Stimulated activated CD8-positive, alpha-beta memory T cell treated with anti-CD3 and anti-CD28 coated beads, Interleukin-4, amount 100 ng/mL, for 24 hours (primary cell): ENCODE measurements at regions not wholly inside any gene's neighbourhood (a gene's known extent, or its start where the extent isn't known, plus 50 kb on each side); places are given as distances from the start of the nearest gene placed in this dataset.

Source experiments
- DNase-seq: peaks from one replicate; pipeline ENCODE4 v3.0.0-alpha.2; 2020; ENCODE audit warnings: low read depth

DNA sequence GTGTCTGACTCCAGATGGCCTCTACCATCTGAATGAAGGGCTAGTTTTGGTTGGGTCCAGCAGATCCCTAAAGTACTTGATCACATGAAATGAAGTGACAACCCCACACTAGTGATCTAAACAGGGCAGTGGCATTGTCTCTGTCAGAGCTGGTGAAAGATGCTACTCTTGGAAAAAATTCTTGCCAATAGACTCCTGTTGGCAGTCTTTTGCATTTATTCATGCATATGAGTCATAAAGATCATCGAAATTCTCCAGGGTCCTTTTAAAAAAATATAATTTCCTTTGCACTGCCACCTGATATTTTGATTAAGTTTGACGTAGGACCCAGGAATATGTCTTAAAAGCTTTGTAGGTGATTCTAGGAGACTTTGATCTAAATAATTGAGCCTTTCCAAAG lies 135.1 kb upstream of the ELL2 start:
- DNase-seq, result no peak

DNA sequence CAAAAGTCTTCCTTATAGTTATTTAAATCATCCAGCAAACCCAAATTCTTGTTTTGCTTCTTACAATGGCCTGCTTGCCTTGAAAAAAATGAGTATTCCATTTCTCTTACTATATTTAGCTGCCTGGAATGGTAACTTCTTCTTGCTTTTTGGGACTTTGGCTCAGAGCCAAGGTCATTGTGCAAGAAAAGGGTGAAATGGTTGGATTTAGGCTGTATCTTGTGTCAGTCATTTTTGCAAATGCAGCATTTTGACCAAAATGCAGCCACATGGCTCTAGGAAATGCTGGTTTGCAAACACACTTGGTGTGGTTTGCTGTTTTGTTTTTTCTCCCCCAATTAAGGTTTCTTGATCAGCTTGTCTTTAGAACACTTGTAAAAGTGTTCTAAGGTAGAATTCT lies 133.3 kb upstream of the ELL2 start:
- DNase-seq, result no peak

DNA sequence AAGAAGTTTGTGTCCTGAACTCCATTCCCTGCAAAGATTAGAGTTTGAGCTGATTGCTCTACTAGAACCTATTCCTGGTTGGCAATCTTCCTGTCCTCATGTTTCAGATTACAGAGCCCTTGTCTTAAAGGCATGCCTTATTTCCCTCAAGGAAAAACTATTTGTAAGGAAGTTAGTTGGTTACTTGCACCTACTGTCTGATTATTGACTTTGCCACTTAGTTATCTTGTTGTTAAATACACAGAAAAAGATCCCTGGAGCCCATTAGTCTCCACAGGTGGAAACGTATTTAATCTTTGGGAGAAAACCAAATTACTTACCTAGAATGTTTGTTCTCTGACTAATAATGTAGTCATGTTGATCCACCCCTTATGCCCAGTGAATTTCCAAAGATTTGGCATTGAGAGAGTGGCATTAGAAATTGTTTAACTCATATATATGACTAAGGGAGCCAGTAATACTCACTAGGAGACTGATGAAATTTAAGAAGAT lies 132.3 kb upstream of the ELL2 start:
- DNase-seq, result no peak

DNA sequence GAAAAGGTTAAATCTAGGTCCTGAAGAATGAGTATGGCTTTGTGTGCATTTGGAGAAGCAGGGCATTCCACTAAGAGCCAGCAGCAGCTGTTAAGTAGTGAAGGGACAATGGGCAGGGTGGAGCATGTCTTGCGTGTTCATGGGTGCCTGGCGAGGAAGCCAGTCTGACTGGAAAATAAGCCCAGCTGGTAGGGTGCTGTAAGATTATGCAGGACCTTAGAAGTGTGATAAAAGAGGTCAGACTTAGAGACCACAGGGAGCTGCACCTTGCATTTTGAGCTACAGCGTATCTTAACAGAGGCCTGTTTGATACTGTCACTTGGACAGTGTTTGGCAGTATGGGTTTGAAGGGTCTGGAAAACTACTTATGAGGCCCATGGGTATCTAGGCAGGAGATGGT lies 131.7 kb upstream of the ELL2 start:
- DNase-seq, result no peak

DNA sequence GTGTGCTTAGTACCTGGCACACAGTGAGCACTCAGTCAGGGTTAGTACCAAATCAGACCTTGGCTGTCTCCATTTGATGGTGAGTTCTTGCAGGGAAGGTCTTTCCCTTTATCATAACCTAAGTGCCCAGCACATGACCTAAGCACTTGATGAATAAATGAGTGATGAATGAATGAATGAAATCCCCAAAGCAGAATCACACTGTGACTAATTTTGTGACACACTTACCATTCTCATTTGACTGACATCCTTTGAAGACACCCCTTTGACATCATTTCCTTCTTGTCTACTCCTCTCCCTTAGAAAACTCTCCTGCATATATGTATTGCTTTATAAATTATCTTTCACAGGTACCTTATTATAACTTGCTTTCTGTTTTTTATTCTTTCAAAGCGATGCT lies 130.2 kb upstream of the ELL2 start:
- no peak for DNase-seq

DNA sequence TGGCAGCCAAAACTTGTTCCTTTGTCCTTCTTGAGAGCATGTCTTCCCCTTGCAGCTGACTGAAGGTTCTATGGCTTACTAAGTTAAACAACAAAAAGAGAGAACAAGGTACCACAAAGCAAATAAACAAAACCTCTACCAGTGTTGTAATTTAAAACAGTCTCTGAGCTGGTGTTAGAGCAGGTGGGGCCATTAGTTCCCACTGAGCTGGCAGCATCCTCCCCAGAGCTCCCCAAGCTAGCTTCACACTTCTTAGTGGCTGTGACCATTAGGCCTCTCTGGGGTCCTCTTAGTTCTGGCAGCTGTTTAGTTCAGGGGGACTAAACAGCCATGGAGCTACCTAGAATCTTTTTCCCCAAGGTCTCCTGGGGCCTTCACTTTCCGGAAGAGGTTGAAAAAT lies 128.6 kb upstream of the ELL2 start:
- DNase-seq, result no peak

DNA sequence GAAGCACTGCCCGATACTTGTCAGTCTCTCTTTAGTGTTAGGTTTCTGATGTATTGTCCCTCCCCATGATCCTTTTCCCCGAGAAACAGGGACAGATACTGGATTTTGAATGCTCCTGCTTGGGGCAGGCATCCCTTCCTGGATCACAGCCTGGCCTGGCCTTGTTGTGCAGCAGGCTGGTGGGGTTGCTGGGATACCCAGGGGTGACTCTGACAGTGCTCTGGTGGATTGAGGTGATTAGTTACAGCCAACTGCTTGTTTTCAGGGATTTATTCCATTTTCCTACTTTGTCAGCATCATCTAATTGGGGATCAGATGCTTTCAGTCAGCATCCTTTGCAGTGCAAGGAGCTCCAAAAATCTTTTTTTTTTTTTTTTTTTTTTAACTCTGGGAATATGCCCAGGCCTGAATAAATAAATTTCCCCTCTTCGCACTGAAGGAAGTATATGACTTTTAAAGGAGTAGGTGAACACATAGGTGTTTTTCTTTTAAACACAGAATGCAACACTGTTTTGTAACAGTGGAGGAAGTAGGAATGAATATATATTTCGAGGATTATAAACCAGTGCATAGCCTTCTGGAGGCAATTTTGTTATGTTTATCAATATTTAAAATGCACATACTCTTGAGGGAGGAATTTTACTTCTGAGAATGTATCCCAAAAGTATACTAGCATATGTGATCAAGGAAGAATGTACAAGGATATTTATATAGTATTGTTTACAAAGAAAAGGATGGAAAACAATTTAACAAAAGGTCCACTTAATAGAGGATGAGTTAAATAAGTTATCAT lies 127.3 kb upstream of the ELL2 start:
- DNase-seq, result no peak

DNA sequence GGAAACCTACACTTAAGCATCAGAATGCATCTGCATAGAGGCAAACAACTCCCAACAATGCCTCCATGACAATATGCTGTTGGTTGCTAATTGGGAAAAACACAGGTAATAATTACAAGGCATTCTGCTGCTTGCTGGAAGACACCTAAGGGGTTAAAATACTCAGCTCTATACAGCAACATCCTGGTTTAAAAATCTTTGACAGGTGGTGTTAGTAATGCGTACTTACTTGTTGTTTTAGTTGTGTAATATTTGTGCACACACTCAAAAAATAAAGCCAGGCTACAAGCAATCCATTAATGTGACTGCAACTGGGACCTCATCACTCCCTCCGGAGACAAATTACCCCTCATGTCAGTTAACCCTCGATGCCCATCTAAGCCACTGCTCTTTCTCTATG lies 126.3 kb upstream of the ELL2 start:
- no peak for DNase-seq

DNA sequence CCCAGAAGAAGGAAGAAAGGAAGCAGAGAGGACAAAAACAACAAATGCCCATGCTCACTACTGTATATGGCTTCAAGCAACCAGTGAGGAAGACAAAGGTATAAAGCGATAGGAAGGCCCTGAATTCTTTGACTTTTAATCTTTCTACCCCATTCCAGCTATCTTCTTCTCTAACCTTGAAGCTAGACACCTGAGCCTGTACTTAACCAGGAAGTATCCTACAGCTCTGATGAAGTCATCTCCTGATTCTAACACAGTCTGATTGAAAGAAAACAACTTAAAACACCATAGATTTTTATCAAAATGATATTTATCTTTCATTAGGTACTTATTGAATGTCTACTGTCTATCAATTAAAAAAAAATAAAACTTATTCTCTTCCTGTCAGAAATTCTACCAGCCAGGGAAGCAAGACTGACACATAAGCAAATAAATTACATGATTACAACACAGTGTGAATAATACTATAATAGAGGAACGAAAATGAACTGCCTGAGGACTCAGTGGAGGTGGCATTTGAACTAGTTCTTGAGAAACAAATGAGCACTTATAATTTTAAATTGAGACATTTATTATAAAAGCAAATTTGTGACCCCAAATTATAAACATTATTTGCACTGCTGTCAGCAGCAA lies 123.3 kb upstream of the ELL2 start:
- DNase-seq, result no peak

DNA sequence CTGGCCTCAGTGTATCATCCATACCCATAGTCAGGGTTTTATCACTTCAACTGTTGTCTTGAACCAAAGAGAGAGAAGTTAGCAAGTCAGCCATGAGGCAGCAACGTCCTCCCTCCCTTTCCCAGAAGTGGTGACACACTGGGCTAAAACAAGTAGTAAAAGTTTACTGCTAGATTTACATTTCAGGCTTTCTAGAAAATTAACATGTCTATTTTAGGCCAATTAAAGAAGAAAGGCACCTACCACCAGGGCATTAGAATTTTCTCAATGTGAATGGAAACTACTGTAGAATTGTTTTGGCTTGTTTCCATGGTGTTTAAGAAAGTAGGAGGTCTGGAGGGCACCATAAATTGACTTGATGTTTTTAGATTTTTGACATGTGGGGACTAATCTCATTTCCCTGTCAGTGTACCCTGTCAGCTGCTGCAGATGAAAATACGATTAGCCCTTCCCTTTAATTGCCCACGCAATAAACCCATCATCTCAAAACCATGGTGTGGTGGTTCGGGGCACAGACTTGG lies 121.8 kb upstream of the ELL2 start:
- no peak for DNase-seq

DNA sequence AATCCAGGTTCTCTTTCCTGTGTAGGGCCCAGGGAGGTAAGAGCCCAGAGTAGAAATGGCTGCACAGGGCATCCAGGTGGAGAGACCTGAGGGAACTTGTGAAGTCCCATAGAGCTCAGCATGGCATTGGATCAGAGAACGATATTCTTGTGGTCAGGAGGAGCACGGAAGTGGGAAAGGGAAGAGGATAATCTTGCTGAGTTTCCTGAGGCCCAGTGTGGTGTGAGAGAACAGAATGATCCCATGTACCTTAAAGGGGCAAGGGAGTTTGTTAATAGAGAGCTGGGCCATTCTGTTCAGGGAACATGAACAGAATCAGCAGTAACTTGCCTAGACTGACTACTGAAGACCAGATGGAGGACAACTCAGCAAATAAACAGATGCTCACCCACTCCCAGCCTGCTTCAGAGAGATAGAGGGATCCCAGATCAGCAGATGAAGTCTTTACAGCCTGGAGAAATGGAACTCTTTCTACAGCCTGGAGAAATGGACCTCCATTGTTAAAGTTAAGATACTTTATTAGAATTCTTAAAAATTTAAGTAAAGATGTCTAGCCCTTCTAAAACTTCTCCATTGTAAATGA lies 119.7 kb upstream of the ELL2 start:
- no peak for DNase-seq

DNA sequence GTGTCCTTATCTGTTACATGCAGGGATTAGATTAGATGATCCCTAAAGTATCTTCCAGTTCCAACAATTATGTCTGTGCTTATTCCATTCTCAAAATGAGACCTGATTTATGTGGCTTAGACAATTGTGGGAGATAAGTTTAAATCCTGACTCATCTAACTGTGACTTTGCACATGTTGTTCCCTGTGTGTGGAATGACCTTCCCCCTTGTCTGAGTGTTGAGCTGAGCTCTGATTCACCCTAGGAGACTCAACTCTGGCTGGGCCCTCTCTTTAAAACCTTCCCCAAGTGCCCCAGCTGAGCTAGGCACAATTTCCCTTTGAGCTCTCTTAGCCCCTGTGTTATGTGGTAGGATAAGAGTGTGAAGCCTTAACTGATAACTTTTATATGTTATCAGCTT lies 118.9 kb upstream of the ELL2 start:
- DNase-seq, result no peak

DNA sequence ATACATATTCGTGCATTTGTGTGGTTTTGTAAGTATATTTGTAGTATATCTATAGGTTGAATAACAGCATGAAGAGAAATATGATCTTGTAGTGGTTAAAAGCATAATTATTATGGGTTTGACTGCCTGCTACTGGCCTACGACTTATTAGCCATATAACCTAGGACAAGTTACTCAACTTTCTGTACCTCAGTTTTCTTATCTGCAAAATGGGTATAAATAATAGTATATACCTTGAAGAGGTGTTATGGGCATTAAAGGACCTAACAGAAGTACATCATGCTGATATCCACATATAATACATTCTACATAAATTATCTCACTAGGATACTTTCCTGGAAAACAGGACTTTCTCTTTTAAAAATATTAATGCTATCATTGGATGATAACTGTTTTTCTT lies 118.3 kb upstream of the ELL2 start:
- DNase-seq, result no peak

DNA sequence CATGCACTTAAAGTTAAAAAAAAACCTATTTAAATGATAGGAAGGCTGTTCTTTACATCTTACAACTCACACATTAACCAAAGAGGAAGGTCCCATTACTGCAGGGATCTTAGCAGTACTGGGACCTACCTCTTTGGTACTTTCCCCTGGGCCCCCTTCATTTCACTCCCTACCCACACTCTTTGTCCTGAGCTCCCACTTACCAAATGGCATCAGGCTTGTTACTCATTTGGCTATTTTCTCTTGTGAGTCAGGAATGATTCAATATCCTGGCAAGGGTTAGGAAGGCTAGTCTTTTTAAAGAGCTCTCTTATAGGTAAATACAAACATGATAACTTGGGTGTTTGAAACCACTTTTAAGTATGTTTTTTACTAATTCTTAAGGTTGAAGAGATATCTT lies 117.4 kb upstream of the ELL2 start:
- no peak for DNase-seq

DNA sequence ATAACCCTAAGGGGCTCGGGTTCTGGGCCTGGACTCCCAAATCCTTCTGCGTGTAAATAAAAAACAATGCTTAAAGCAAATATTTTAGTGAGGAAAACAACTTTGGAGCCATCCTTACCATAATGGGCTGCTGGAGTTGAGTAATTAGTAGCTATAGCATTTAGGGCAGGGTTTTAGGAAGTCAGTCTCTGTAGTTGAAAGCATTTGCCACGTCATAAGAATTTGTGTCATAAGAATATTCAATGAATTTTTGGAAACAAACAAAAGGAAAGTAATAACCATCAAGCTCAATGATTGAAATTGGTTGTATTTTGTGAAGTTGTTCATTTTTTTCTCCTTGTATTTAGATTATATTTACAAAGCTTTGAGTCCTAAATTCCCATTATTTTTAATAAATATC lies 114.8 kb upstream of the ELL2 start:
- DNase-seq, result no peak

DNA sequence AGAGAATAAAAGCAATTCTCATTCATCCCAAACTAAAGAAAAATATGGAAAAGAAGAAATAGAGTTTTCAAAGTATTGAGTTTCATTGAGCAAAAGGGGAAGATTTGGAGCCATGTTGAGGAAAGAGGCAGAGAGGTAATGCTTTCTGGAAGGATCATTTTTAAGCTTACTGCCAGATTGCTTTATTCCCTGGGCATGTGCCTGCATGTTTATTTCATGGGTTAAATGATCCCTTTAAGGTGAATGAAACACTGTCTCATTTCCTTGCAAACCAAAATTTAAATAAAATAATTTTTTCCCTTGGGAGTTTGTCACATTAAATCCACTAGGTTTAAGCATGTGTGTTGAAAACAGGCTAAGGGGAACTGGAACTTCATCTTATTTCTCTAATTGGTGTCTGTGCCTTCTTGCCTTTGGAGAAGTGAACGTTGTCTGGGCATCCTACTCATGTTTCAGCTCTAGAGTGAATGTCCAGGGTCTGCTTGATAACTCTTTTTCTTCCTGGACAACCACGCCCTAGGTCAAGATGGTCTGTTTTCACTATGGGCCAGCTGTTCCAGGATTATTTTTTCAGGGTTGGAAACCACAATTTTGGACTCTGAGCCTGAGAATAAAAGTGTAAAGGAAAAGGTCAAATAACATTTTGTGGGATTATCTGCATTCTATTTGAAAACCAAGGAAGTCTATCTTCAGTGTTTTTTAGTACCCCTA lies 114.1 kb upstream of the ELL2 start:
- DNase-seq, result no peak

DNA sequence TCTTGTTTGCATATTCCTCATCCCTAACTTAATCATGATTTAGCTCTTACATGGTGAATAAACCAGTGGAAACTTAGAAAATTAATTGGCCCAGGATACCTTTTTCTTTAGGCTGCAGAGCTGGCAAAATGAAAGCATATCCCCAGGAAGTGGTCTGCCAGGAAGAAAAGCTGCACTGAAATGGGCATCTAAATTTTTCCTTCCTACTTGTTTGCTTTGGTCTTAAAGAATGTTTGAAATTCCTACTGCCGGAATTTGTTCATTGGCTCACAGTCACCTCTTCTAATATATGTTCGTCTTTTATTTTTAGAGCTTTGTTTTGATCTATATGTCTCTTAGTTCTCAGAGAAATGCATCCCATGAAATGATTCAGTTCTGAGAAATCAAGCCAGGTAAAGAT lies 113.2 kb upstream of the ELL2 start:
- no peak for DNase-seq

DNA sequence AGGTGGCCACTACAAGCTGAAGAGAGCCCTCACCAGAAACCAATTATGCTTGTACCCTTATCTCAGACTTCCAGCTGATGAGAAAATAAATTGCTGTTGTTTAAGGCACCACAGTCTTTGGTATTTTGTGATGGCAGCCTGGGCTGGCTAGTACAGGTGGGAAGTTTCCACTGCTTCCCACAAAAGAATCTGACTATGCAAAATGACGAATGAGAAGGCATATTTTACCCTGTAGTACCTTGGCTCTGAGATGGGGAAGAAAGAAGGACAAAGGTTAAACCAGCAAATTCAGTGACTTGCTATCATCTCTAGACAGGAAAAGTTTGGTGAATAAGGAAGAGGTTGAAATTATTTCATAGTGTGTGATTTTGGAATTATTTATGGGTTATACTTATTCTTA lies 112.8 kb upstream of the ELL2 start:
- DNase-seq, result no peak

DNA sequence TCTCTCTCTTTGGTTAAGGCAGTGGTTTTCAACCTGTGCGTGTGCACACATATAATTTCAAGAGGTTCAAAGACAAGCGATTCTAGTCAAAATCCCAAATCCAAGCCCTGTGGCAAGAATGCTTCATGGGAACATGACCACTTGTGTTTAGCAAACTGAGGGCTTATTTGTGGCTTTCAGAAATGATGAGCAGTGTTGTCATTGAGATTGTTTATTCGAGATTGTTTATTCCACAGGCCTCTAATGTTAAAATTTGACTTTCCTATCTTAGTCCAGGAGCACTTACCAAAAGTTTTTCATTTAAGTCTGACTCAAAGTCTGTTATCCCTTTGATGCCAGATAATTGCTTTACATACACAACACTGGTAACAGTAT lies 111.1 kb upstream of the ELL2 start:
- DNase-seq, result no peak

DNA sequence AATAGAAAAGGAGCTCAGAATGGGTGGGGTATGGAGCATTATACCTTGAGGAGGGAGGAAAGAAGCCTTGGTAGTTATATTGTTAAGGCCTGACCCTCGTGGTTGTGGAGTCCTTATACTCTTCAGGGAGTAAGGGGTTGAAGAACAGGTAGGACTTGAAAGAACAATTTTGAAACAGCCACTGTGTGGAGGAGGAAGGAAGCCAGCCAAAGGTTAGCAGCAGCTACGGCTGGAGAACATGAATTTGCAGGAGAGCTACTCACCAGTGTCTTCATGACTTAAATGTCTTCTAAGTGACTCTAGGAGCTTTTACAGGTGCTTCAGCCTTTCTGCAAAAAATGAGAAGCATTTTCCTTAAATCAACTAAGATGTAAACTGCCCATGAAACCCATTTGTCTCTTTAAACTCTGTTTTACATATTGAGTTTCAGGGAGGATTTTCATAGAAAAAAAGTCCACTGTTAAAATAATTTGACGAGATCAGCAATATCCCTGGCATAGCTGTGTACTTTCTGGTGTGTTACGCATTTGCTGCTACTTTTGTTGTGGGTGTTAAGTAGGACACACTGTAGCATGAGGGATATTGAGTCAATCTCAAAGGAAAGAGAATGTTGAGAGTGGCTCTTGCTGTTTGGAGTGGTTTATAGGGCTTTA lies 110.6 kb upstream of the ELL2 start:
- DNase-seq, result no peak

DNA sequence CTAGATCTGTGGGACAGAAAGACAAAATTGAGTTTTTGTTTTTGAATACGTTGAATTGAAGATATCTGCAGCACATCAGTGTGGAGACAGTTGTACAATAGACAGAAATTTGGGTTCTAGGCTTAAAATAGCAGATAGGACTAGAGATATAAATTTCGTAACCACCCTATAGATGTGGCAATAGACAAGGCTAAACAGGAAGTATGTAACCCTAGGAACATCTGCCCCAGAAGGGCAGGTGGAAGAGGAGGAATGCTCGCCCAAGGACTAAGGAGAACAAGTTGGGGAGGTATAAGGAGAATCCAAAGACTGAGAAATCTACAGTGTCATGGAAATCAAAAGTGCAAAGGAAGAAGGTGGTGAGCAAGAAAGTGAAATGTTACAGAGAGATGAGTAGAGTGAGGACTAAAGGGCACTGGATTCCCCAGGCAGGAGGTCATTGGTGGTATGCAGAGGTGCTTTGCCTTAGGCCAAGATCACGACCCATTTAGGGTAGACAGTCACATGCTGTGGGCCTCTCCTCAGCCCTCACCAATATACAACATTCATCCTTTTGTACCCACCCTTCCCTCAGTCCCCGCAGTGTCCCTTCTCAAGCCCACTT lies 109.1 kb upstream of the ELL2 start:
- no peak for DNase-seq
